ENCODE measurements at regions not wholly inside any gene's neighbourhood (a gene's known extent, or its start where the extent isn't known, plus 50 kb on each side); places are given as distances from the start of the nearest gene placed in this dataset.
"Not testable (repeated sequence)": the region's sequence is repeated elsewhere in the genome, so short reads cannot be mapped to it uniquely, and the experiment has no call there.

GRCh38 chr13:50173045-50173444, 157.8 kb downstream of the KCNRG start:
- WGBS, 3 donors, result 79 to 88% (median 79%) methylated on average over 2 of the region's 2 CpGs
- not testable (repeated sequence) for H3K36me3 ChIP-seq (ENCODE audit: control insufficient read depth in 3 of 3, insufficient read depth in 2 of 3, low read depth in 1 of 3, low read length in 3 of 3); H3K27ac ChIP-seq (ENCODE audit: low read depth in 1 of 3, low read length in 2 of 3); FAIRE-seq; H3K27me3 ChIP-seq (ENCODE audit: control insufficient read depth in 3 of 3, insufficient read depth in 3 of 3, low read length in 3 of 3); H3K9me3 ChIP-seq (ENCODE audit: control insufficient read depth in 2 of 2, insufficient read depth in 1 of 2, low read depth in 1 of 2, low read length in 1 of 2); DNase-seq; H3K4me1 ChIP-seq (ENCODE audit: control insufficient read depth in 3 of 3, insufficient read depth in 2 of 3, low read depth in 1 of 3, low read length in 2 of 3); H3K4me3 ChIP-seq (ENCODE audit: low read depth in 1 of 3, low read length in 3 of 3)

GRCh38 chr13:50174630-50175029, 159.4 kb downstream of the KCNRG start:
- no peak overlapping the region for H3K4me3 ChIP-seq (ENCODE audit: low read depth in 1 of 3, low read length in 3 of 3)
- no peaks in the 10 kb centered on the region for H3K4me1 ChIP-seq (ENCODE audit: control insufficient read depth in 3 of 3, insufficient read depth in 2 of 3, low read depth in 1 of 3, low read length in 2 of 3)
- H3K27me3 ChIP-seq (ENCODE audit: control insufficient read depth in 3 of 3, insufficient read depth in 3 of 3, low read length in 3 of 3), result no peaks in the 10 kb centered on the region
- DNase-seq (no peak), FAIRE-seq (no peak)
- no peak overlapping the region for H3K27ac ChIP-seq (ENCODE audit: low read depth in 1 of 3, low read length in 2 of 3)
- WGBS, 3 donors, result 81 to 83% (median 82%) methylated on average over 1 of the region's 1 CpG
- no peaks in the 10 kb centered on the region for H3K36me3 ChIP-seq (ENCODE audit: control insufficient read depth in 3 of 3, insufficient read depth in 2 of 3, low read depth in 1 of 3, low read length in 3 of 3)
- H3K9me3 ChIP-seq (ENCODE audit: control insufficient read depth in 2 of 2, insufficient read depth in 1 of 2, low read depth in 1 of 2, low read length in 1 of 2), result no peaks in the 10 kb centered on the region

- no peak overlapping the region for H3K4me3 ChIP-seq (ENCODE audit: low read depth in 1 of 3, low read length in 3 of 3)
- FAIRE-seq, result no peak
- no peaks in the 10 kb centered on the region for H3K4me1 ChIP-seq (ENCODE audit: control insufficient read depth in 3 of 3, insufficient read depth in 2 of 3, low read depth in 1 of 3, low read length in 2 of 3)
- H3K27me3 ChIP-seq (ENCODE audit: control insufficient read depth in 3 of 3, insufficient read depth in 3 of 3, low read length in 3 of 3), result no peaks in the 10 kb centered on the region
- DNase-seq, result no peak
- no peaks in the 10 kb centered on the region for H3K9me3 ChIP-seq (ENCODE audit: control insufficient read depth in 2 of 2, insufficient read depth in 1 of 2, low read depth in 1 of 2, low read length in 1 of 2)
- no peaks in the 10 kb centered on the region for H3K36me3 ChIP-seq (ENCODE audit: control insufficient read depth in 3 of 3, insufficient read depth in 2 of 3, low read depth in 1 of 3, low read length in 3 of 3)
- no peak overlapping the region for H3K27ac ChIP-seq (ENCODE audit: low read depth in 1 of 3, low read length in 2 of 3)
- 45 to 95% (median 83%) methylated on average over 1 of the region's 1 CpG for WGBS, 3 donors
These were observed 164.7 kb downstream of the KCNRG start for GRCh38 chr13:50179977-50180376.

- 57 to 86% (median 81%) methylated on average over 17 to 31 of the region's 32 CpGs for WGBS, 3 donors
- FAIRE-seq; H3K36me3 ChIP-seq (ENCODE audit: control insufficient read depth in 3 of 3, insufficient read depth in 2 of 3, low read depth in 1 of 3, low read length in 3 of 3); H3K27ac ChIP-seq (ENCODE audit: low read depth in 1 of 3, low read length in 2 of 3); DNase-seq; H3K9me3 ChIP-seq (ENCODE audit: control insufficient read depth in 2 of 2, insufficient read depth in 1 of 2, low read depth in 1 of 2, low read length in 1 of 2); H3K27me3 ChIP-seq (ENCODE audit: control insufficient read depth in 3 of 3, insufficient read depth in 3 of 3, low read length in 3 of 3); H3K4me3 ChIP-seq (ENCODE audit: low read depth in 1 of 3, low read length in 3 of 3); H3K4me1 ChIP-seq (ENCODE audit: control insufficient read depth in 3 of 3, insufficient read depth in 2 of 3, low read depth in 1 of 3, low read length in 2 of 3): not testable (repeated sequence)
These were observed 170.8 kb downstream of the KCNRG start for GRCh38 chr13:50185769-50186763.

- no peak for FAIRE-seq
- H3K27ac ChIP-seq (ENCODE audit: low read depth in 1 of 3, low read length in 2 of 3), result no peak overlapping the region
- 79 to 86% (median 80%) methylated on average over 3 of the region's 3 CpGs for WGBS, 3 donors
These were observed 172.2 kb downstream of the KCNRG start for GRCh38 chr13:50187352-50188029.

GRCh38 chr13:50188696-50189095, 173.5 kb downstream of the KCNRG start:
- WGBS, 3 donors, result 80 to 93% (median 91%) methylated on average over 1 of the region's 1 CpG
- no peaks in the 10 kb centered on the region for H3K36me3 ChIP-seq (ENCODE audit: control insufficient read depth in 3 of 3, insufficient read depth in 2 of 3, low read depth in 1 of 3, low read length in 3 of 3)
- FAIRE-seq (no peak), DNase-seq (no peak)
- H3K27me3 ChIP-seq (ENCODE audit: control insufficient read depth in 3 of 3, insufficient read depth in 3 of 3, low read length in 3 of 3), result no peaks in the 10 kb centered on the region
- H3K9me3 ChIP-seq (ENCODE audit: control insufficient read depth in 2 of 2, insufficient read depth in 1 of 2, low read depth in 1 of 2, low read length in 1 of 2), result no peaks in the 10 kb centered on the region
- no peak overlapping the region for H3K4me3 ChIP-seq (ENCODE audit: low read depth in 1 of 3, low read length in 3 of 3)
- no peak overlapping the region for H3K27ac ChIP-seq (ENCODE audit: low read depth in 1 of 3, low read length in 2 of 3)
- H3K4me1 ChIP-seq (ENCODE audit: control insufficient read depth in 3 of 3, insufficient read depth in 2 of 3, low read depth in 1 of 3, low read length in 2 of 3), result no peaks in the 10 kb centered on the region

More at GRCh38 chr13:50187352-50188029, 172.2 kb downstream of the KCNRG start:
- Histone ChIP-seq H3K27me3 (ENCODE audit: control insufficient read depth in 3 of 3, insufficient read depth in 3 of 3, low read length in 3 of 3) (no peaks in the 10 kb centered on the region), H3K4me1 (ENCODE audit: control insufficient read depth in 3 of 3, insufficient read depth in 2 of 3, low read depth in 1 of 3, low read length in 2 of 3) (no peaks in the 10 kb centered on the region), H3K4me3 (ENCODE audit: low read depth in 1 of 3, low read length in 3 of 3) (no peak overlapping the region), H3K9me3 (ENCODE audit: control insufficient read depth in 2 of 2, insufficient read depth in 1 of 2, low read depth in 1 of 2, low read length in 1 of 2) (no peaks in the 10 kb centered on the region), H3K36me3 (ENCODE audit: control insufficient read depth in 3 of 3, insufficient read depth in 2 of 3, low read depth in 1 of 3, low read length in 3 of 3) (no peaks in the 10 kb centered on the region)
- peak in 1 of 2 donors; percentile 50 for DNase-seq

- 79 to 85% (median 79%) methylated on average over 2 of the region's 2 CpGs for WGBS, 3 donors
- Histone ChIP-seq H3K36me3 (ENCODE audit: control insufficient read depth in 3 of 3, insufficient read depth in 2 of 3, low read depth in 1 of 3, low read length in 3 of 3) (no peaks in the 10 kb centered on the region), H3K27me3 (ENCODE audit: control insufficient read depth in 3 of 3, insufficient read depth in 3 of 3, low read length in 3 of 3) (no peaks in the 10 kb centered on the region), H3K27ac (ENCODE audit: low read depth in 1 of 3, low read length in 2 of 3) (no peak overlapping the region), H3K4me1 (ENCODE audit: control insufficient read depth in 3 of 3, insufficient read depth in 2 of 3, low read depth in 1 of 3, low read length in 2 of 3) (no peaks in the 10 kb centered on the region), H3K4me3 (ENCODE audit: low read depth in 1 of 3, low read length in 3 of 3) (no peak overlapping the region), H3K9me3 (ENCODE audit: control insufficient read depth in 2 of 2, insufficient read depth in 1 of 2, low read depth in 1 of 2, low read length in 1 of 2) (no peaks in the 10 kb centered on the region)
- no peak for FAIRE-seq
- DNase-seq, result no peak
These were observed 174.2 kb downstream of the KCNRG start for GRCh38 chr13:50189450-50189849.

GRCh38 chr13:50191004-50191403, 175.8 kb downstream of the KCNRG start:
- H3K27ac ChIP-seq (ENCODE audit: low read depth in 1 of 3, low read length in 2 of 3), result no peak overlapping the region
- no peak overlapping the region for H3K4me3 ChIP-seq (ENCODE audit: low read depth in 1 of 3, low read length in 3 of 3)
- DNase-seq (no peak), FAIRE-seq (peak; percentile 71)
- H3K27me3 ChIP-seq (ENCODE audit: control insufficient read depth in 3 of 3, insufficient read depth in 3 of 3, low read length in 3 of 3), result no peaks in the 10 kb centered on the region
- no peaks in the 10 kb centered on the region for H3K9me3 ChIP-seq (ENCODE audit: control insufficient read depth in 2 of 2, insufficient read depth in 1 of 2, low read depth in 1 of 2, low read length in 1 of 2)
- H3K36me3 ChIP-seq (ENCODE audit: control insufficient read depth in 3 of 3, insufficient read depth in 2 of 3, low read depth in 1 of 3, low read length in 3 of 3), result no peaks in the 10 kb centered on the region
- WGBS, 3 donors, result 3 to 34% (median 14%) methylated on average over 1 of the region's 1 CpG
- H3K4me1 ChIP-seq (ENCODE audit: control insufficient read depth in 3 of 3, insufficient read depth in 2 of 3, low read depth in 1 of 3, low read length in 2 of 3), result no peaks in the 10 kb centered on the region
